ENCODE measurements at regions not wholly inside any gene's neighbourhood (a gene's known extent, or its start where the extent isn't known, plus 50 kb on each side); places are given as distances from the start of the nearest gene placed in this dataset.

DNA sequence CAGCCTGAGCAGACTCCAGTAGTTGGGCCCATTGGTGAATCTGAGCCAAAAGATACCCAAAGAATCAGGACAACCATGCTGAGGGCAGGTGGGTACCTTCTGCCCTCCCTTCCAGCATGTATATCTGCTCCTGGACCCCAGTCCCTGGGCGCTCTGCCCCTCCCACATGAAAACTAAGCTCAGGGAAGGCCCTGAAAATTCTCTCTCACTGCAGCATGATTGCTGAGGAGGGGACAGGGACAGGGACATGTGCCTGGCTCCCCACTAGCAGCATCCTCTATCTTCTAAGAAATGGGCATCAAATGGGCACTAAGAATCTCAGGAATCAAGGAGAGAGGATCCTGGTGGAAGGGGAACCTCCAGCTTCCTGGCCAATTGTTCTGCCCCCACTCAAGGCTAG, 446.0 kb downstream of the MATN1 start:
- TF ChIP-seq, protein P1, sequence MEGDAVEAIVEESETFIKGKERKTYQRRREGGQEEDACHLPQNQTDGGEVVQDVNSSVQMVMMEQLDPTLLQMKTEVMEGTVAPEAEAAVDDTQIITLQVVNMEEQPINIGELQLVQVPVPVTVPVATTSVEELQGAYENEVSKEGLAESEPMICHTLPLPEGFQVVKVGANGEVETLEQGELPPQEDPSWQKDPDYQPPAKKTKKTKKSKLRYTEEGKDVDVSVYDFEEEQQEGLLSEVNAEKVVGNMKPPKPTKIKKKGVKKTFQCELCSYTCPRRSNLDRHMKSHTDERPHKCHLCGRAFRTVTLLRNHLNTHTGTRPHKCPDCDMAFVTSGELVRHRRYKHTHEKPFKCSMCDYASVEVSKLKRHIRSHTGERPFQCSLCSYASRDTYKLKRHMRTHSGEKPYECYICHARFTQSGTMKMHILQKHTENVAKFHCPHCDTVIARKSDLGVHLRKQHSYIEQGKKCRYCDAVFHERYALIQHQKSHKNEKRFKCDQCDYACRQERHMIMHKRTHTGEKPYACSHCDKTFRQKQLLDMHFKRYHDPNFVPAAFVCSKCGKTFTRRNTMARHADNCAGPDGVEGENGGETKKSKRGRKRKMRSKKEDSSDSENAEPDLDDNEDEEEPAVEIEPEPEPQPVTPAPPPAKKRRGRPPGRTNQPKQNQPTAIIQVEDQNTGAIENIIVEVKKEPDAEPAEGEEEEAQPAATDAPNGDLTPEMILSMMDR (IDR thresholded peaks at IDR 0.05) = no peak
- no peak for TF ChIP-seq POLR2A (IDR thresholded peaks at IDR 0.05)

Data from ovary (tissue), 3 donors.